ENCODE measurements at regions not wholly inside any gene's neighbourhood (a gene's known extent, or its start where the extent isn't known, plus 50 kb on each side); places are given as distances from the start of the nearest gene placed in this dataset.

DNA sequence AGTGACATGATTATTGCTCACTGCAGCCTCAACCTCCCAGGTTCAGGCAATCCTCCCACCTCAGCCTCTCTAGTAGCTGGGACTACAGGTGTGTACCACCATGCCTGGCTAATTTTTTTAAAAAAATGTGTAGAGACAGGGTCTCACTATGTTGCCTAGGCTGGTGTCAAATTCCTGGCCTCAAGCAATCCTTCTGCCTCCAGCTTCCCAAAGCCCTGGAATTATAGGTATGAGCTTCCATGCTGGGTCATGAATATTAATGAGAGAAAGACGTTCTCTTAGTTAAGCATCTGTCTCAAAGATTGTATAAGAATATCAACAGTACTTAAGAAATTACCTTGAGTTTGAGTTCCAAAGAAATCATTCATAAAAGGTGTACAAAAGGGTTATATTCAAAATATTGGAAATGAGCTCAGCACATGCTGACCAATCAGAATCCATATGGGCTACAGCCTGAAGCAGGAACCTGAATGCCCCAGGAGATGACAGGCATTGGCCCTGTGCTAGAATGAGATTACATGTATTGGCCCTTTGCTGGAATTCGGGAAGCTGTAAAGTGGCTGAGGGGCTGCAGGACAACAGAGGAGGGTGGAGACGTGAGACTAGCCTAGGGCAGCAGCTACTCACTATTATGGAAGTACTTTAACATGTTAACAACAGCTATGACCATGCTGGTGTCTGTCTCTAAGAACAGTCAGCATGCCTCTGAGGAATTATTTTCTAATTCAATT, 157.0 kb upstream of the CPNE8 start:
- TF ChIP-seq TAF1 (IDR thresholded peaks at IDR 0.05; ENCODE audit: low read depth) (no peak), FOXM1 (IDR thresholded peaks at IDR 0.05; ENCODE audit: borderline replicate concordance, low read depth) (no peak), CREB1 (IDR thresholded peaks at IDR 0.05; ENCODE audit: low read depth) (no peak), TCF12 (IDR thresholded peaks at IDR 0.05; ENCODE audit: low read depth) (no peak)

GRCh38 chr12:39061576-39061975, 156.2 kb upstream of the CPNE8 start:
- TF ChIP-seq ZBTB7A (IDR thresholded peaks at IDR 0.05; ENCODE audit: low read depth) (no peak), YY1 (IDR thresholded peaks at IDR 0.05; ENCODE audit: low read depth) (no peak), CEBPB (IDR thresholded peaks at IDR 0.05) (no peak), RAD21 (IDR thresholded peaks at IDR 0.05; ENCODE audit: low read depth) (no peak), TCF12 (IDR thresholded peaks at IDR 0.05; ENCODE audit: low read depth) (no peak), EGR1 (IDR thresholded peaks at IDR 0.05) (no peak), USF1 (IDR thresholded peaks at IDR 0.05) (no peak), TEAD4 (IDR thresholded peaks at IDR 0.05) (no peak), NFIC (IDR thresholded peaks at IDR 0.05) (no peak), CREB1 (IDR thresholded peaks at IDR 0.05; ENCODE audit: low read depth) (no peak), FOXM1 (IDR thresholded peaks at IDR 0.05; ENCODE audit: borderline replicate concordance, low read depth) (no peak), REST (IDR thresholded peaks at IDR 0.05; ENCODE audit: low read depth) (no peak), EP300 (IDR thresholded peaks at IDR 0.05; ENCODE audit: borderline replicate concordance) (no peak)

GRCh38 chr12:39048395-39048794, 143.0 kb upstream of the CPNE8 start:
- TF ChIP-seq NFIC (IDR thresholded peaks at IDR 0.05) = no peak
- no peak for TF ChIP-seq RAD21 (IDR thresholded peaks at IDR 0.05; ENCODE audit: low read depth)
- no peak for TF ChIP-seq YY1 (IDR thresholded peaks at IDR 0.05; ENCODE audit: low read depth)

DNA sequence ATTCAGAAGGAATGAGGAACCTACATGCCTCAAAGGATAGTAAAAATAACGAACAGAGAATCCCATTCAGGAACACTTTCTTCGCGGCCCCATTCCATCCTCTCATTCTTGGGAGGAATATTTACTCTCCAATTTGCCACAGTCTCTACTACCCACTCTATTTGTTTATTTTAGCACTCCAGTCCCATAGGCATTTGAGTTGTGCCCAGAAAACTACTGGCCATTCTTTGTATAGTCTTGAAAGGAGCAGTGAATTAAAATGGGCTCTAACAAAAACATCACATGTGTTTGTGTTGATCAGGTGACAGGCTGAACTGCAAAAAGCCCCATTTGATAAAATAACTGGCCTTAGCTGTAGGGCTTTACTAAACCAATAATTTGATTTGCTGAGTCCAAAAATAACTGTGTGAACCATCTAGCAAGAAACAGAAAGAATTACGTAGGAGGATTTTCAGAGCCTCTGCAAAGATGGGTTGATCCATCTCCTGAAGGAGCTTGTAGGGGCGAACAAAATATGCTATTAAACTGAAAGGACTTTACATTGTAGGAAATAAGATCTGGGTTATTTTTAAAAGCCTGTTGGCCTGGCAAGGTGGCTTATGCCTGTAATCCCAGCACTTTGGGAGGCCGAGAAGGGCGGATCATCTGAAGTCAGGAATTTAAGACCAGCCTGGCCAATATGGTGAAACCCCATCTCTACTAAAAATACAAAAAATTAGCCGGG, 142.3 kb upstream of the CPNE8 start:
- TF ChIP-seq YY1 (IDR thresholded peaks at IDR 0.05; ENCODE audit: low read depth) (no peak), FOXM1 (IDR thresholded peaks at IDR 0.05; ENCODE audit: borderline replicate concordance, low read depth) (no peak), TAF1 (IDR thresholded peaks at IDR 0.05; ENCODE audit: low read depth) (no peak)

- TF ChIP-seq YY1 (IDR thresholded peaks at IDR 0.05; ENCODE audit: low read depth) = no peak
- TF ChIP-seq, protein P1, sequence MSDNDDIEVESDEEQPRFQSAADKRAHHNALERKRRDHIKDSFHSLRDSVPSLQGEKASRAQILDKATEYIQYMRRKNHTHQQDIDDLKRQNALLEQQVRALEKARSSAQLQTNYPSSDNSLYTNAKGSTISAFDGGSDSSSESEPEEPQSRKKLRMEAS (IDR thresholded peaks at IDR 0.05) = no peak
- no peak for TF ChIP-seq EP300 (IDR thresholded peaks at IDR 0.05; ENCODE audit: borderline replicate concordance)
- TF ChIP-seq RAD21 (IDR thresholded peaks at IDR 0.05; ENCODE audit: low read depth) = no peak
- no peak for TF ChIP-seq CEBPB (IDR thresholded peaks at IDR 0.05)
- no peak for TF ChIP-seq TAF1 (IDR thresholded peaks at IDR 0.05; ENCODE audit: low read depth)
These were observed 139.4 kb upstream of the CPNE8 start for GRCh38 chr12:39044754-39045153.

DNA sequence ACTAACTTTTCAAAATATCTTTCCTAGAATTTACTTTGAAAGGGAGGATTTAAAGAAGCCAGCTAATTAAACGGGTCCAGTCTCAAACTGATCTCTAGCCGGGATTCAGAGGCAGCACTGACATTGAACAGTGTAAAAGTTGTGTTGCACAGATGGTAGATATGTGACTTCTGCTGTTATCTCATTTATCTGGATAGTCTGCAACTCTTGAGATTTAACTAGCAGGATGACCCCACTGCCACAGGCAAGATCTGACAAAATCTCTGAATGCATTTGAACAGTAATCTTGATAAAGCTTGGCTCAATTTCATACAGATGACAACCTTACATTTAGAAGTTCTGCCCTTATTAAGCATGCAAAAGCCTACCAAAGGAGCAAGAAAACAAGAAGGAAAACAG, 138.0 kb upstream of the CPNE8 start:
- TF ChIP-seq YY1 (IDR thresholded peaks at IDR 0.05; ENCODE audit: low read depth) (no peak), FOXM1 (IDR thresholded peaks at IDR 0.05; ENCODE audit: borderline replicate concordance, low read depth) (no peak), NFIC (IDR thresholded peaks at IDR 0.05) (no peak)

DNA sequence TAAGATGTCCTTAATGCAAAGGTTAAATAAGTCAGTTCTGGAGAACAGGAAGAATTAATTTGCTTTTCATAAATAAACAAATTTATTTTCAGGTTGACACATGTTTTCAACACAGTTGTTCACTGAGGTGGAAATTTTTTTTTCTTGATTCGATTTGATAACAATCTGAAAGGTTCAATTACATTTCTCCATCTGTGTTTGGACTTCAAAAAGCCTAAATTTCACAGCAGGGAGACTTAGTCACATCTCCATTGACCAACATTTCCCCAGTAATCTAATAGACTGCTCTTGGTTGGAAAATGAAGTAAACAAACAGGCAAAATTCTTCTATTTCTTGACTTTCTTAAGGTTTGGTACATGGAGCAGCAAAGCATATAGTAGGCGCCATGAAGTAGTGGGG, 134.9 kb upstream of the CPNE8 start:
- TF ChIP-seq NFIC (IDR thresholded peaks at IDR 0.05) (no peak), ZBTB7A (IDR thresholded peaks at IDR 0.05; ENCODE audit: low read depth) (no peak), TEAD4 (IDR thresholded peaks at IDR 0.05) (no peak), EGR1 (IDR thresholded peaks at IDR 0.05) (no peak), YY1 (IDR thresholded peaks at IDR 0.05; ENCODE audit: low read depth) (no peak), TAF1 (IDR thresholded peaks at IDR 0.05; ENCODE audit: low read depth) (no peak), CEBPB (IDR thresholded peaks at IDR 0.05) (no peak), EP300 (IDR thresholded peaks at IDR 0.05; ENCODE audit: borderline replicate concordance) (no peak), RAD21 (IDR thresholded peaks at IDR 0.05; ENCODE audit: low read depth) (no peak), CREB1 (IDR thresholded peaks at IDR 0.05; ENCODE audit: low read depth) (no peak), USF1 (IDR thresholded peaks at IDR 0.05) (no peak)
- TF ChIP-seq, protein P1 (IDR thresholded peaks at IDR 0.05) = no peak

DNA sequence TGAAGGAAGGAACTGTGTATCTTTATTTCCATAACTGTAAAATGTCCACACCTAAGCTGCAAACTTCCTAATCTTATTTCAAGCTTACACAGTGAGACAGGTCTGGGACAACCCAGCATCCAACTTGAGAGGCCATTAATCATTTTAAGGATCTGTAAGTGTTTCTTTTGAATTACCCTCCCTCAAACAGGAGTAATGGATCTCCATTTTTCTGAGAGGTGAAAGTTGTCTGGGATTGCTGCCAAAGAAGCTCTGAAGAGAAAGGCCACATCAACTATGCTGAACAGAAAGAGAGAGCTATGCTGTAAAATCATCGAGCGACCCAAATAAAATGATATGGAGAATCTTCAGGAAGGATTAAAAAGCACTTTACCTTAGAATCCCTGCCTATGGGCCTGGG, 131.7 kb upstream of the CPNE8 start:
- no peak for TF ChIP-seq CEBPB (IDR thresholded peaks at IDR 0.05)
